ENCODE measurements at regions not wholly inside any gene's neighbourhood (a gene's known extent, or its start where the extent isn't known, plus 50 kb on each side); places are given as distances from the start of the nearest gene placed in this dataset.
"Not testable (repeated sequence)": the region's sequence is repeated elsewhere in the genome, so short reads cannot be mapped to it uniquely, and the experiment has no call there.

DNA sequence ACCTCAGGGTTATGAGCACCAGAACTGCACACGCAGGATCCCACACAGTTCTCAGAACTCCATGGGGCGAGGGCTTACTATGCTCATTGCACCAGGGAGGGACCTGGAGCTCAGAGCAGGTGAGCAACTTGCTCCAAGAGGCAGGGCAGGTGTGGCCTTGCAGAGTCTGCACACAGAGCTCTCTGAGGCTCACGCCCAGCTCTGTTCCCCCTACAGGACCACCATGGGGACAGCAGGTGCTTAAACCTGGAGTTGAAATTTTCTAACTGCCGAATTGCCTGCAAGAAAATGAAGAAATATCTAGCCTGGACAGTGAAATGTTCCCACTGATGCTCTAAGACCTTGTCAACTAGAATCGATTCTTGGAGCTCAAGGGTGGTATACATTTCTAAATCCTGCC is 49.9 kb upstream of the MSMB start:
- H3K4me3 Mint-ChIP-seq (ENCODE audit: unreplicated experiment); H3K36me3 Mint-ChIP-seq (ENCODE audit: low read depth, unreplicated experiment); H3K27ac Mint-ChIP-seq (ENCODE audit: unreplicated experiment); DNase-seq (ENCODE audit: low spot score); H3K9me3 Mint-ChIP-seq (ENCODE audit: unreplicated experiment): not testable (repeated sequence)
- Mint-ChIP-seq H3K4me1 (ENCODE audit: unreplicated experiment) (peaks cover 22% of the 10 kb centered on the region), H3K27me3 (ENCODE audit: unreplicated experiment) (peaks cover 10% of the 10 kb centered on the region)

DNA sequence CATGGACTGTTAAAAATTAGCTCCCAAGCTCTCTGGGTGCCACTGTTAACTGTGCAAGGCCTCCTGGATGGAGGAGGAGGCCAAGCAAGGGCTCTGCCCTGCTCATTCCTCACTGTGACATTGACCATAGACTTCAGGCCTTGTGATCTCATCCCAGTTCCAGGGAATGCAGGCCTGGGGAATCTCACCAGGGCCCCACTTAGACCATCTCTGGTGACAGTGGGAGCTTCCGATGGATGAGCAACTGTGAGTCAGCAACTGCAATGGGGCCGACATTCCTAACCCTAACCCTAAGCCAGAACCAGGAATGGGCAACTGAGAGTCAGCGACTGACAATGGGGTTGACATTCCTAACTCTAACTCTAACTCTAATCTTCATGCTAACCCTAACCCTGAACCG is 50.4 kb upstream of the MSMB start:
- TF ChIP-seq, protein P1, sequence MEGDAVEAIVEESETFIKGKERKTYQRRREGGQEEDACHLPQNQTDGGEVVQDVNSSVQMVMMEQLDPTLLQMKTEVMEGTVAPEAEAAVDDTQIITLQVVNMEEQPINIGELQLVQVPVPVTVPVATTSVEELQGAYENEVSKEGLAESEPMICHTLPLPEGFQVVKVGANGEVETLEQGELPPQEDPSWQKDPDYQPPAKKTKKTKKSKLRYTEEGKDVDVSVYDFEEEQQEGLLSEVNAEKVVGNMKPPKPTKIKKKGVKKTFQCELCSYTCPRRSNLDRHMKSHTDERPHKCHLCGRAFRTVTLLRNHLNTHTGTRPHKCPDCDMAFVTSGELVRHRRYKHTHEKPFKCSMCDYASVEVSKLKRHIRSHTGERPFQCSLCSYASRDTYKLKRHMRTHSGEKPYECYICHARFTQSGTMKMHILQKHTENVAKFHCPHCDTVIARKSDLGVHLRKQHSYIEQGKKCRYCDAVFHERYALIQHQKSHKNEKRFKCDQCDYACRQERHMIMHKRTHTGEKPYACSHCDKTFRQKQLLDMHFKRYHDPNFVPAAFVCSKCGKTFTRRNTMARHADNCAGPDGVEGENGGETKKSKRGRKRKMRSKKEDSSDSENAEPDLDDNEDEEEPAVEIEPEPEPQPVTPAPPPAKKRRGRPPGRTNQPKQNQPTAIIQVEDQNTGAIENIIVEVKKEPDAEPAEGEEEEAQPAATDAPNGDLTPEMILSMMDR (IDR thresholded peaks at IDR 0.05; ENCODE audit: unreplicated experiment), result no peak
- peaks cover 10% of the 10 kb centered on the region for H3K27me3 Mint-ChIP-seq (ENCODE audit: unreplicated experiment)
- no peak for DNase-seq (ENCODE audit: low spot score)
- no peaks in the 10 kb centered on the region for H3K9me3 Mint-ChIP-seq (ENCODE audit: unreplicated experiment)
- H3K36me3 Mint-ChIP-seq (ENCODE audit: low read depth, unreplicated experiment), result no peaks in the 10 kb centered on the region
- no peak overlapping the region for H3K27ac Mint-ChIP-seq (ENCODE audit: unreplicated experiment)
- peaks cover 21% of the 10 kb centered on the region for H3K4me1 Mint-ChIP-seq (ENCODE audit: unreplicated experiment)
- H3K4me3 Mint-ChIP-seq (ENCODE audit: unreplicated experiment), result peak overlapping the region; percentile 57

DNA sequence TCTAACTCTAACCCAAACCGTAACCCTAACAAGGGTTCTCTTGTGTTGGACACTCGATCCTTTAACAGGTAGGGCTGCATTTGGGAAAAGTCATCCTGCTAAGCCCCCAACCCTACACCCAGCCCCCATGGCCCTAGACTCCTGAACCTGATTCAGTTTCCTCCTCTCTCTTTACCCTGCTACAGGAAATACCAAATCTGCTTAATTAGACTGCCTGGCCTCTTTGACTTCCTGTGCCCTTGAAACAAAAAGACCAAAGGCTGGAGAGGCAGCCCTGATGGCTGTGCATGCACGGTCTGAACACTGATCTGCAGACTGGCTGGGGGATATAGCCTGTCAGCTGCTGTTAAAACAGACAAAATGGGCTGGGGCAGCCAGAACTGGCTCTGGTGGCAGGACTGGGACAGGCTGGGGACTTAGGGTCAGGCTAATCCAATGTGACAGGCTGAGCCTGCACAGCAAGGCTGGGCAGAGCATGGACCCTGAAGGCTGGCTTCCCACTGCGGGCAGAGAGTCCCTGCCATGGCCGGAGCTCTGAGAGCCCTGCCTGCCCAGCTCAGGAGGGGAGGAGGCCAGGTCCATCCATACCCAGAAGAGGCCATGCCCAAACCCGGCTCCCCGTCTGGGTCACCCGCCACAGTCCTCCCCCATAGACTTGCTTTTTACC is 51.0 kb upstream of the MSMB start:
- TF ChIP-seq, protein P1 (IDR thresholded peaks at IDR 0.05; ENCODE audit: unreplicated experiment), result no peak
- Mint-ChIP-seq H3K27me3 (ENCODE audit: unreplicated experiment) (peaks cover 10% of the 10 kb centered on the region), H3K9me3 (ENCODE audit: unreplicated experiment) (no peaks in the 10 kb centered on the region), H3K4me1 (ENCODE audit: unreplicated experiment) (peaks cover 19% of the 10 kb centered on the region), H3K36me3 (ENCODE audit: low read depth, unreplicated experiment) (no peaks in the 10 kb centered on the region), H3K4me3 (ENCODE audit: unreplicated experiment) (peak overlapping the region; percentile 57), H3K27ac (ENCODE audit: unreplicated experiment) (peak overlapping the region; percentile 86)
- no peak for DNase-seq (ENCODE audit: low spot score)

DNA sequence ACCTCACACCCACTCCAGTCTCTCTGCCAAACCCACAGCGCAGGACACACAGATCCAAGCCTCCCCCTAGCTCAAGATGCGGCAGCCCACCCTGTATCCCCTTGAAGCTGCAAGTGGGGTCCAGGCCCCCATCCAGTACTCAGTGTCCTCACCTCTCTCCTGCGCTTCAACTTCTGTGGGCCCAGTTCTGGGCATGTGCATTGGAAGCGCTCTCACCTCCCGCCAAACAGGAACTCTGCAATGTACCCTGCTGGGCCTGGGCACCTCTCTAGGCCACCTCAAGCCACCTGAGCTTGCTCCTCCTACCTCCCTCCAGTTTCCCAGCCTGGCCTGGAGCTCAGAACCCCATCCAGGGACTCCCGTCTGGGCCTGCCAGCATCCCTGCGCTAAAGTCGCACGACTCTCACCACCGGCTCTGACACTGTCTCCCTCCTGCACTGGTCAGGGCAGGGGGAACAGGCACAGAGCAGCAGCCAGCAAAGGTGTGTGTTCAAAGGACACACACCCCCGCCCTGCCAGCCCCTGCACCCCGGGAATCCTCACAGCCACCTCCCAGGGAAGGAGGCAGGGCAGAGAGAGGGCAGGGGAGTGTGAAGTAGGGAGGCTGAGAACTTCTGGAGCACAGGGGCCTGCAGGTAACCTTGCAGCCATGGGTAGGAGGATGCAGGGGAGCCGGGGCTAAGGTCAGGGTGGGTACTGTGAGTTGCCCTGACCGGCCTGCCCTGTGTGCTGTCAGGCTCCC is 51.7 kb upstream of the MSMB start:
- TF ChIP-seq, protein P1 (IDR thresholded peaks at IDR 0.05; ENCODE audit: unreplicated experiment), result no peak
- Mint-ChIP-seq H3K36me3 (ENCODE audit: low read depth, unreplicated experiment) (no peaks in the 10 kb centered on the region), H3K4me1 (ENCODE audit: unreplicated experiment) (peaks cover 19% of the 10 kb centered on the region), H3K27ac (ENCODE audit: unreplicated experiment) (no peak overlapping the region), H3K27me3 (ENCODE audit: unreplicated experiment) (peaks cover 10% of the 10 kb centered on the region), H3K4me3 (ENCODE audit: unreplicated experiment) (no peak overlapping the region), H3K9me3 (ENCODE audit: unreplicated experiment) (no peaks in the 10 kb centered on the region)
- DNase-seq (ENCODE audit: low spot score), result no peak

DNA sequence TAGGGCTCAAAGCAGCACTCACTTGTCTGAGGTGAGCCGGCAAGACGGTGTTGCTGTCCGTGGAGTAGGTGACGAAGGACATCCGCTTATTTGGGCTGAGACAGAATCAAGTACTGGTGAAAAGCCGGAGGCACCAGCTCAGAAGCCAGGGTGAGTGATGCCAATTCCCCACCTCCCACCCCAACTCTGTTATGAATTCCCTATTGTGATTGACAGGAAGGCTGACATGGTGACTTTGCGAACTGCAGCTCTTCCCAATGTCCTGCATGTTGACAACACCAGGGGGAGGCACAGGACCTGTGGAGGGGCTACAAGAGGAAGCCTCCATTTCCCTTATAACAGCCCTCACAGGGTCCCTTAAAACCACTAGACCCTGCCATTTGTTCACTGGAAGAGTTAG is 52.3 kb upstream of the MSMB start:
- peak; percentile 30 for DNase-seq (ENCODE audit: low spot score)
- TF ChIP-seq, protein P1 (IDR thresholded peaks at IDR 0.05; ENCODE audit: unreplicated experiment), result no peak
- Mint-ChIP-seq H3K36me3 (ENCODE audit: low read depth, unreplicated experiment) (no peaks in the 10 kb centered on the region), H3K4me3 (ENCODE audit: unreplicated experiment) (no peak overlapping the region), H3K4me1 (ENCODE audit: unreplicated experiment) (peaks cover 19% of the 10 kb centered on the region), H3K27me3 (ENCODE audit: unreplicated experiment) (peaks cover 11% of the 10 kb centered on the region), H3K27ac (ENCODE audit: unreplicated experiment) (no peak overlapping the region), H3K9me3 (ENCODE audit: unreplicated experiment) (no peaks in the 10 kb centered on the region)

DNA sequence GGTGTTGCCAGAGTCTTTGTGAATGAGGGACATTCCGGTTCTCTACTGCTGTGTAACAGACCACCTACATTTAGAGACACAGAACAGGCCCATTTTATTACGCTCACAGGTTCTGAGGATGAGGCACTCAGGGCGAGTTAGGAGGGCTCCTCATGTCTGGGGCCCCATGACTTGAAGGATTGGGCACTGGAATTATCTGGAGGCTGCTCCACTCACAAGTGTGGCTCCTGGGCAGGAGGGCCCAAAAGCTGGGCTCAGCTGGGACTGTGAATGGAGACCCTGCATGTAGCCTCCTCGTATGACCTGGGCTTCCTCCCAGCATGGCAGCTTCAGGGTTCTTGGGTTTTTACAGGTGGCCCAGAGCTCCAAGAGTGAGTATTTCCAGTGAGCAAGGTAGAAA is 52.9 kb upstream of the MSMB start:
- peaks cover 14% of the 10 kb centered on the region for H3K27me3 Mint-ChIP-seq (ENCODE audit: unreplicated experiment)
- H3K27ac Mint-ChIP-seq (ENCODE audit: unreplicated experiment); H3K36me3 Mint-ChIP-seq (ENCODE audit: low read depth, unreplicated experiment); H3K4me3 Mint-ChIP-seq (ENCODE audit: unreplicated experiment); H3K9me3 Mint-ChIP-seq (ENCODE audit: unreplicated experiment); DNase-seq (ENCODE audit: low spot score): not testable (repeated sequence)
- peaks cover 19% of the 10 kb centered on the region for H3K4me1 Mint-ChIP-seq (ENCODE audit: unreplicated experiment)
